ENCODE measurements at regions not wholly inside any gene's neighbourhood (a gene's known extent, or its start where the extent isn't known, plus 50 kb on each side); places are given as distances from the start of the nearest gene placed in this dataset.
"Not testable (repeated sequence)": the region's sequence is repeated elsewhere in the genome, so short reads cannot be mapped to it uniquely, and the experiment has no call there.

- FAIRE-seq = no peak
Measured at GRCh38 chr2:147603447-147603846, 241.4 kb upstream of the ACVR2A start.

GRCh38 chr2:147600646-147601045 lies 244.2 kb upstream of the ACVR2A start:
- no peak for FAIRE-seq

DNA sequence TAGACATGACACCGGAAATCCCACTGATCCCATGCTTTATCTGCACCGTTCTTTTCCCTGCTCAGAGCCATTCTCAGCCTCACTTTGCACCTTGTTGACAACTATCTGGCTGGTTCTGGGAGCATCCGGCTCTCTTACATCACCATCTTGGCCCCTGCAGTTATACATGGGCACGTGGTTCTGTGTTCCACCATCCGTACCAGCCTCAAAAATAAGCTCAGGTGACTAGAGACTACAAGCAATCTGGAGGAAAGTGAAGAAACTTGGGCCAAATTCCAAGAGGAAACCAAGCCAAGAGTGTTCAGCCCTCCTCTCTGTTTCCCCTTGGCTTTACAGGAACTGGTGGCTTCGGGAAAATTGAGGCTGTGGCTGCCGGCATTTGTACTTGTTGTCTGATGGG lies 244.6 kb upstream of the ACVR2A start:
- no peak for FAIRE-seq

- no peak for FAIRE-seq
Measured at GRCh38 chr2:147595200-147595599, 249.6 kb upstream of the ACVR2A start.

DNA sequence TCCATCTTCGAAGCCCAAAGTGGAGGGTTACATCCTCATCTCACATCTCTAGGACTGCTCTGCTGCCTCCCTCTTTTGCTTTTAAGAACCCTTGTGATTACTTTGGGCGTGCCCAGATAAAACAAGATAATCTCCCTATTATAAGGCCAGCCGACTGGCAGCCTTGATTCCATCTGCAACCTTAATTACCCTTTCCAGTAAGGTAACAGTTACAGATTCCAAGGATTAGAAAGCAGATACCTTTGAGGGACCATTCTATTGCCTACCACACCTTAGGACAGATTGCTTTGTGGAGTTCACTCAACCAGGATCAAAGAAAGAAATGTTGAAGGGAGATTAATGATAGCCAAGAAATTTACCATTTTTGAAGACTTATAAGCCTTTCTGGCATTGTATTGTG lies 250.8 kb upstream of the ACVR2A start:
- FAIRE-seq = no peak

GRCh38 chr2:147592784-147593183 lies 252.0 kb upstream of the ACVR2A start:
- FAIRE-seq = not testable (repeated sequence)

GRCh38 chr2:147589127-147589526 lies 255.7 kb upstream of the ACVR2A start:
- FAIRE-seq = no peak

DNA sequence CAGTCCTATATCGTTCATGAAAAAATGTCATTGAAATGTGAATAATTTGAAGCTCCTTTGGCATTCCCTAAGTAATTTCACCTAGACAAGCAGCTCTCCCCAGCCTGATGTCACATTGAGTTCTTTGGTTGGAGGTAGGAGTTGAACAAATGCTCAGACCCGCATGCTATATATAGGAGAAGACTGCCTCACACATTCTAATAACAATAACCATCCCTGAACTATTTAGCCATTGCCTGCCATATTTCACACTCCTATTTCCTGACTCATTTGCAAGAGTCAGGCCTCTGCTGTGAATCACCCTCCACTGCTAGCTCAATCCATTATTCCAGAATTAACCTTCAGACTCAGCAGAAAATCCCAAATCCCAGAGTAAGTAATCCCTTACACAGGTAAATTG lies 256.6 kb upstream of the ACVR2A start:
- FAIRE-seq = no peak

DNA sequence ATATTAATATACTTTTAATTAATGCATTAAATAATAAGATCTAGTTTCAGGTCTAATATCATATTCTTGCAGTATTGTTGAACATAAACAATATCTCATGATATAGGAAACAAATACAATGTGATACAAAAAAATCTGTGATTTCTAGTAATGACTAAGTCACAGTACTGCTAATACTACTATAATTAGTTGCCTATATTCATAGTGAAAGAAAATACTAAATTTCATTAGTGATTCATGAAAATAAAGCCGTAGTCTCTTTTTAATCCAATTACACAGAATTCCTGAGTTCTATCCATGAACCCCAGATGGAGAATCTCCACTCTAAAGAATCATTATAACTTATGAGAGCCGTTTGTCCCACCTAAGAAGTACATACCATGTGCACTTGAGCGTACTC lies 266.3 kb upstream of the ACVR2A start:
- FAIRE-seq = no peak

GRCh38 chr2:147577998-147578380 lies 266.8 kb upstream of the ACVR2A start:
- no peak for FAIRE-seq

- FAIRE-seq = no peak
Measured at GRCh38 chr2:147577323-147577997, 267.4 kb upstream of the ACVR2A start.

DNA sequence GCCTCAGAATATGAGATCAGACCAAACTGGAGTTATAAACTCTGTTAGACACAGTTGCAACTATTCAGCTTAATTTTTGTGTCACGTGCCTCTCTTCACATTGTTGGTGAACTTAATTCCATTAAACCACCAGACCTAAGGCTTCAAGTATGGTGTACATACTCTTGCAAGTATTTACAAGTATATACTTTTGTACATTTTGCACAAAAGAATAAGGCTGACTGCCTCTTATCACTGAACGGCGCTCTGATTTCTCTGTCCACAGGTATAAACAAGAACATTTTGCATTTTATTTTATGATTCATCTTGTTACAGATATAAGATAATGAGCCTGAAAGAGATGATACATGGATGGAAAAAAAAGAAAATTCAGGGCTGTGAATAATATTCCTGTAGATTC lies 269.7 kb upstream of the ACVR2A start:
- no peak for FAIRE-seq

DNA sequence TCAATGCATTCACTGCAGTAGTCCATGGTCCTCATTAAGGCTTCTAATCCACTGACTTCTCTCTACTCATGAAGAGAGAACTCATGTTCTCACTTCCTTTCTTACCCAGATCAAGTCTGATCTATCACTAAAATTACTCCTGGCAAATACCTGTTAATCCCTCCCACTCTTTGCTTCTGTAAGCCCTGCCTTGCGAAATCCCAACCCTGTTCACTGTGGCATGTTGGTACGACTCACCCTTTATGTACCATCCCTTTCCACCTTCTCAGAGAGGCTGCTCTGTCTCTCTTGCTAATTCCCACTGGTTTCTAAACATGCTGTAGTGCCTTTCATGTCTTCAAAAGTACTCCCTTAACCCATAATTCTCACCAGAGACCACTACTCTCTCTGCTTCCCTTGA lies 272.2 kb upstream of the ACVR2A start:
- FAIRE-seq = no peak

DNA sequence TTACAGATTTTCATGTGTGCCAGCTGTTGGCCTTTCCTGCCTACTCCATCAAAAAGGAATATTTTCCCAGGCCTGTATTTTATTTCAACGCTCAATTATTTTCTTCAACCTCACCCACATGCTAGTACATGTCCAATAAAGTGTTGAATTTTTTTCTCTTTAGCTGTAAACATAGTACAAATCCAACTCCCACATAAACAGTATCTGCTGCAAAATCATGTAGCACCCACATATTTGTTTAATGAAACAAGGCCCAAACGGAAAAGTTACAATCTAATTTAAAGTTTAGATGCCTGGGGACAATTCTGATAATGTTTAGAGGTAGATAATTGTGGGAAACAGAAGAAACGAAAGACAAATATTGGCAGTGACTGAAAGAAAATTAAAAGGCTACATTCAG lies 275.4 kb upstream of the ACVR2A start:
- no peak for FAIRE-seq

- FAIRE-seq = no peak
Measured at GRCh38 chr2:147568109-147568508, 276.7 kb upstream of the ACVR2A start.

DNA sequence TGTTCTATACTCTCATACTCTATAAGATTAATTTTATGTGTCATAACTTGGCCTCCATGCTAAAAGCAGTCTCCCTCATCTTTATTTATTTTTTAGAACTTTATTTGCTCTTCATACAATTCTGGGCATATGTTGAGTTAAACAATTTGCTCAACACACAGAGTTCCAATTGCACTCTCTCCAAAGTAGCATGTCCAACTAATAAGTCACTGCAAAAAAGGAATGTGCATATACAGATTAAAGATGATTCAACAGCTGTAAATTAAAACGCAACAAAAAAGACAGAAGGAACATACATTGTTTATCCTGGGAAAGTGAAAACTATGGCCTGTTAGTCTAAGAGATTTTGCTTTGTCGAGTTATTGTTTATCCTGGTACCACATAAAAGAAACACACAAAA lies 277.7 kb upstream of the ACVR2A start:
- FAIRE-seq = no peak

DNA sequence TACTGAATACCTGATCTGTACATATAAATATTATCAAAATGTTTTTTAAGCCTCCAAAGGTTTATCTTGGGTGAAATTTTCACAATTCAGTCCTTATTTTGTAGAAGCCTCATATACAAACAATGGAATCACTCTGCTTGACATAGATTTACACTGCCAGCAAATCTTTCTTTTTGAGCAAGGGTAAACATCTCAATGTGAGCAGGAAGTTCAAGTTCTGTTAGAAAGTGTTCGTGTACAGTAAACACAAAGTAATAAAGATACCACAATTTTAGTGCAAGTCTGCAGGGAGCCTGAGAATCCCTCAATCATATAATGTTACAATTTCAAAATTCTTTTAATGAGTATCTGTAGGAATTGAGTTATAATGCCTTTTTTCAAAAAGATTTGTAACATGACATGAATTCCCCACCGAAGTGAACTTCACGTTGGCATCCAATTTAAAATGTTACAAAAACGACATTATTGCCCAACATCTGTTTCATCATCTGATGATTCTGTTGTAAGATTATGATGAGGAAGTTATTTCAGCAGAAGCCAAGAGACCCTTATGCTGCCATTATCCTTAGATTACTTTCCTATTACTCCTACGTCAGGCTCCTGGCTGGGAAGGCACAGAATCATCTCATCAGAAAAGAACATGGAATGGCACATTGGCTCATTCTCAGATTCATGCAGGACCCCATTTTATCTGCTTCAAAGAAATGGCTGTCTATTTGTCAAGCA lies 283.9 kb upstream of the ACVR2A start:
- no peak for FAIRE-seq

DNA sequence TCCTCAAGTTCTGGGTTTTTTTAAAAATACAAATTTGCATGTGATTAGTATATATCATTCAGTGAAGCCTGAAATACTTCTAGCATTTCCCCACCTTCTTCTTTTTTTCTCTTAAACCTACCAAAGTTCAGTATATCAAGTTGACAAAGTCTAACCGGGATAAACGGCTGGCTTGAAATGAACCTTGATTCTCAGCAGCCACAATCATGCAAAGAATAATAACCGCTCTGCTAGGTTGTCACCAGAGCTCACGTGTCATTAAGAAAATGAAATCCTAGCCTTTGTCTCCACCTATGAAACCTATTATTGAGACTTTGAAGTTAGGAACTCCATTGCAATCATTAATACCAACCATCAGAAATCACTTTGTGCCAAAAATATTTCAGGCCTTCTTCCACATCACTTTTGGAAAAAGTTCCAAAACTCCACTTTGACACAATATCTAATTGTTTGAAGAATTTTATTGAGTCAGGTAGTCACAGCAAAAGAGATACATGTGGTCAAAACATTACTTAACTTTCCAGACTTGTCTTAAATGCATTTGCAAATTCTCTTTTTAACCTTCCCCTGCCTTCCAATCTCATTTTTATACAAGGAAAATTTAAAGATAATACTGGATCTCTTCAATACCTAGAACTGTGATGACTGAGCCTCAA lies 285.6 kb upstream of the ACVR2A start:
- FAIRE-seq = no peak

DNA sequence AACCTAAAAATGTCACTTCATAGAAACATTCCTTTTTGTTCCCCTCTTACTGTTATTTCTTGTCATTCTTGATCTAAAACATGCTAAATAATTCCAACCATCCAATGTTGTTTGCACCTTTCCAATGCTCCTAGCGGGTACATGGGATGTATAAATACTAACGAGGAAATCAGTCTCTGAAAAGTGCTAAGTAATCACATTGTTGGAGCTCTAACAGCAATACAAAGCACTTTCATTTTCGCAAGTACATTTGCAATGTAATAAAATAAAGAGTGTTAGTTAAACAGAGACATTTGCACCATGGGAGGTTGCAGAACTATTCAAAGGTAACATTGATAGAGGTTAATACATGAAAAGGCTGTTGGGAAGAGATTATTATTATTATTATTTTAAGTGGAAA lies 286.2 kb upstream of the ACVR2A start:
- peak; percentile 78 for FAIRE-seq

DNA sequence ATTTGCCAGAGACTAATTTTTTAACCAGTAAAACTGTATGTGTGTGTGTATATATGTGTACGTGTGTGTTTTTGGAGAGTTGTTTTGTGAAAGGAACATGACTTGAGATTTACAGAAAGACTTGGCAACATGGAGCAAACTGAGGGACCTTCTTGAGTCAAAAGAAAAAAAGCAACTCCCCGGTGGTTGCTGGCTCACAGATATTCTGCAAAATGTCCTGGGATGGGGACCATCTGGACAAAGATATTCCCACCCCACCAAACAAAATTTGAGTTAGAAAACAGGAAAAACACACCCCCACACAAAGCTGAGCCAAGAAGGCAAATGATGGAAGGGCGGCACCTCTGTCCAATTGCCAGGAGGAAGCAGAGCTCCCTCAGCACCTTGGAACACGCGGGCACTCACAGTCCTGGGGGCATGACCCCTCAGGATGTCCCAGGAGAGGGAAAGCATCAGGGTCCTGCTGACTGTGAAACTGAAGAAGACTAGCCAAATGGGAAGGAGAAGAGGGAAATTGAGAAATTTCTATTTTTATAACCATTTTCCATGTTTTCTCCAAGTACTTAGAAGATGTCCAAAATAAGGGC lies 290.2 kb upstream of the ACVR2A start:
- FAIRE-seq = no peak

GRCh38 chr2:147553775-147554271 lies 291.0 kb upstream of the ACVR2A start:
- FAIRE-seq = no peak

DNA sequence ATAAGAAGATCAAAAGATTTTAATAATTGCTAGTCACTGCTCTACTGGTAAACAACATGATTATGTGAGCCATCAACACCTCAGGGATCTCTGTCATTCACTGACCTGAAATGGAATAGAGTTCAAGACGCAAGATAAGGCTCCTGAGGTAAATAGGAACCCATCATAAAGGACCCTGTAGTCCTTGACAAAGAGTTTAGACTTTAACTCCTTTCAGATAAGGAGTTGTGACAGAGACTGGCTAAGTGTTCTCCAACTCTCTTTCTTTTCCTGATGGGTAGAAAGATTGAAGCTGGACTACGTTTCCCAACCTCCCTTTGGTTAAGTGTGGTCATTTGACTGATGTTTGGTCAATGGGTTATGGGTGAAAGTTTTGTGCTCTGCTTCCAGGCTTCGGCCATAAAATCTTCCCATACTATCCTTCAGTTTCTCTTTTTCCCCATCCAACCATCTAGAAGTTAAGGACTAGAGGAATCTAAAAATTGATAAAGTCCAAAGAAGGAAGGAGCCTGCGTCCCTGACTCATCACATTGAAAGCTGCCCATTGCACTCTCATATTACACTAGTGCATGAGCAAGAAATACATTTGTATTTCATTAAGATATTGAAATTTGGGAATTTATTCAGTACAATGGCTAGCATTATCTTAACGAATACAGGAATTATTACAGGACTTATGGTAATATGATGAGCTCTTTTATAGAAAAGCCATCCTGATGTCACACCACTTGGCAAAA lies 293.7 kb upstream of the ACVR2A start:
- no peak for FAIRE-seq

GRCh38 chr2:147549054-147549453 lies 295.8 kb upstream of the ACVR2A start:
- no peak for FAIRE-seq

Data from colon (tissue), 2 donors.